Lower lobe of right lung (tissue), 2 donors: ENCODE measurements at regions not wholly inside any gene's neighbourhood (a gene's known extent, or its start where the extent isn't known, plus 50 kb on each side); places are given as distances from the start of the nearest gene placed in this dataset.

Experiments used
- ATAC-seq, 2 donors: fragments of 200-7000 bp; cut with Tn5 transposase; one replicate each; pipeline ENCODE4 v1.9.1; 2020 to 2022; ENCODE audit warnings: mild to moderate bottlenecking in 2 of 2, moderate library complexity in 2 of 2
- DNase-seq: peaks from one replicate; pipeline ENCODE4 v3.0.0-alpha.2; 2020
- H3K27ac ChIP-seq: fragments of 200-600 bp; one replicate; pipeline ENCODE4 v1.8.0; 2022
- H3K27me3 ChIP-seq: fragments of 200-600 bp; one replicate; pipeline ENCODE4 v1.8.0; 2022; ENCODE audit warnings: low read depth
- H3K36me3 ChIP-seq: fragments of 200-600 bp; one replicate; pipeline ENCODE4 v1.8.0; 2022; ENCODE audit warnings: mild to moderate bottlenecking
- H3K4me1 ChIP-seq: fragments of 200-600 bp; one replicate; pipeline ENCODE4 v1.8.0; 2022
- H3K4me3 ChIP-seq: fragments of 200-600 bp; one replicate; pipeline ENCODE4 v1.8.0; 2022; ENCODE audit warnings: mild to moderate bottlenecking
- H3K9me3 ChIP-seq: fragments of 200-600 bp; one replicate; pipeline ENCODE4 v1.8.0; 2022
- intact Hi-C: fragments of 100-400 bp; cut with DNase I; formaldehyde crosslinking; loops from one replicate; pipeline ENCODE4 v1.11.0; 2022
- TF ChIP-seq, protein P1 (sequence below): fragments of 200-600 bp; IDR thresholded peaks from one replicate; pipeline ENCODE4 v1.8.0; 2022; ENCODE audit warnings: antibody characterized with exemption, mild to moderate bottlenecking
- donor health status: DM: no; HTN: yes; CAD: no; lungs with severe emphysema.

DNA sequence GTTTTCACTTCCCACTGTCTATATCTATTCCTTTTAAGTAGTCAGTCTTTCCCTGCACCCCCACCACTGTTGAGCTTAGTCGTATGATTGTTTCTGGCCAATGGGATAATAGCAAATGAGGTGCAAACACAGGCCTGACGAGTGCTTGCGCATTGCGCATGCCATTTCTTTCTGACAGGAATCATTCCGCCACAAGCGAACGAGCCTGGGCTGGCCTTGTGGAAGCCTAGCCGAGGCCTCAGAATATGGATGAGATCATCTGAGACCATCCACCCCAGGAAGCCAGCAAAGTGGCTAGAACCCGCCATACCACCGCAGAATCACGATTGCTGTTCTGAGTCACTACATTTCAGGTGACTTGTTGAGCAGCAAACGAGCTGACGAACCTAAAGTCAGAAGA, 52.2 kb upstream of the PRL start:
- Histone ChIP-seq H3K4me3 (no peak overlapping the region), H3K4me1 (peaks cover 4% of the 10 kb centered on the region), H3K27me3 (no peaks in the 10 kb centered on the region), H3K27ac (no peak overlapping the region), H3K9me3 (no peaks in the 10 kb centered on the region), H3K36me3 (no peaks in the 10 kb centered on the region)
- ATAC-seq (no peak), DNase-seq (no peak)
- TF ChIP-seq, protein P1, sequence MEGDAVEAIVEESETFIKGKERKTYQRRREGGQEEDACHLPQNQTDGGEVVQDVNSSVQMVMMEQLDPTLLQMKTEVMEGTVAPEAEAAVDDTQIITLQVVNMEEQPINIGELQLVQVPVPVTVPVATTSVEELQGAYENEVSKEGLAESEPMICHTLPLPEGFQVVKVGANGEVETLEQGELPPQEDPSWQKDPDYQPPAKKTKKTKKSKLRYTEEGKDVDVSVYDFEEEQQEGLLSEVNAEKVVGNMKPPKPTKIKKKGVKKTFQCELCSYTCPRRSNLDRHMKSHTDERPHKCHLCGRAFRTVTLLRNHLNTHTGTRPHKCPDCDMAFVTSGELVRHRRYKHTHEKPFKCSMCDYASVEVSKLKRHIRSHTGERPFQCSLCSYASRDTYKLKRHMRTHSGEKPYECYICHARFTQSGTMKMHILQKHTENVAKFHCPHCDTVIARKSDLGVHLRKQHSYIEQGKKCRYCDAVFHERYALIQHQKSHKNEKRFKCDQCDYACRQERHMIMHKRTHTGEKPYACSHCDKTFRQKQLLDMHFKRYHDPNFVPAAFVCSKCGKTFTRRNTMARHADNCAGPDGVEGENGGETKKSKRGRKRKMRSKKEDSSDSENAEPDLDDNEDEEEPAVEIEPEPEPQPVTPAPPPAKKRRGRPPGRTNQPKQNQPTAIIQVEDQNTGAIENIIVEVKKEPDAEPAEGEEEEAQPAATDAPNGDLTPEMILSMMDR, result no peak
- intact Hi-C loops, result no loop called here

DNA sequence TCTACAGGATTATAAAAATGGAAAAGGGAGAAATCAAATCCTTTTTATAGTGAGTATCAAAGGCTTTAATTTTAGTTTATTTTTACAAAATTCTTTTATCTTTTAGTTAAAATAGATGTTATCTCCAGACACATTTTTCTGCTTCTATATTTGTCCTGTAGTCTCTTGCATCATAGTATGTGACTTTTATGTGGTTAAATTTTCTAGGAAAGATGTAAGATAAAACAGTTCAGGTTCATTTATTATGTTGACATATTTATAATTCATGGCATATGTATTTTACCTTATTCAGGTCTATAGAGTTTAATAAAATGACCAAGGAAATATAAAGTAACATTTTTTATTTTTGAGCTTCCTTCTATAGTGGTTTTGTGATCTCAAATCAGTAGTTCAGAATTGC, 52.7 kb upstream of the PRL start:
- TF ChIP-seq, protein P1, result no peak
- H3K36me3 ChIP-seq, result no peaks in the 10 kb centered on the region
- H3K27ac ChIP-seq, result no peak overlapping the region
- no peak for DNase-seq
- H3K4me3 ChIP-seq, result no peak overlapping the region
- ATAC-seq, result no peak
- H3K4me1 ChIP-seq, result peaks cover 4% of the 10 kb centered on the region
- H3K27me3 ChIP-seq, result no peaks in the 10 kb centered on the region
- intact Hi-C loops, result no loop called here
- no peaks in the 10 kb centered on the region for H3K9me3 ChIP-seq

DNA sequence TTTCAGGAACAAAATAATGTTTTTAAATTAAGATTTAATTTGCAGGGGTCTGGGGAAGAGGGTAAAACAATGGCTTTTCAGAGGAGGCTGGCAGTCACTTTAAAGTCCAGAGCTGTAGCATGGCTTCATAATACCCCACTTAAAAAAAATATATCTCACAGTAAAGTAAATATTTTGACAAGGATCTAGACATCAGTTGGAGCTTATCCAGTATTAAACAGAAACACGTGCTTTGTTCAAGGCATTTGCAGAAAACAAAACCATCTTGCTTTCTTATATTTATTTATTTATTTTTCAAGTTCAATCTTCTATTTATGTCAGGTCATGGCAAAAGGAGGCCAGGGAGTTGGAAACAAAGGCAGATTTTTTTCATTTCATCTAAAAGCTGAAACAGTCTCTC, 53.3 kb upstream of the PRL start:
- intact Hi-C loops, result no loop called here
- Histone ChIP-seq H3K27me3 (no peaks in the 10 kb centered on the region), H3K36me3 (no peaks in the 10 kb centered on the region), H3K4me3 (no peak overlapping the region), H3K4me1 (peaks cover 4% of the 10 kb centered on the region), H3K9me3 (no peaks in the 10 kb centered on the region), H3K27ac (no peak overlapping the region)
- TF ChIP-seq, protein P1, result no peak
- ATAC-seq (no peak), DNase-seq (no peak)

DNA sequence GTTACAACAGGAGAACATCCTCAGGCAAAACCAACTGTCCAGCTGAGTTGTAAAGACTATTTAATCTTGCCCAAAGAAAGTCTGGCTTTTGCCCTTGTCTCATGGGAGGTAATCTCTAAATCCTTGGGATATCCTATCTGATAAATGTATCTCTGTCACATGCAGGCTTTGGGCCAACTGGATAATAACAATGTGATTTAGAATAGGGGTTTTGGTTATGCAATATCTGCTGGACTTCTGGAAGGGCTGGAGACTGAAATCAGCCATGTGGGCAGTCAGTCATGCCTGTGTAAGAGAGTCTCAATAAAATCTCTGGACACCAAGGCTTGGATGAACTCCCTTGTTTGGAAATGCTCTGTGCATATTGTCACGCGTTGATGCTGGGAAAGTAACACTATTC, 56.3 kb upstream of the PRL start:
- TF ChIP-seq, protein P1, result no peak
- Histone ChIP-seq H3K4me1 (peaks cover 4% of the 10 kb centered on the region), H3K36me3 (no peaks in the 10 kb centered on the region), H3K27ac (no peak overlapping the region), H3K9me3 (no peaks in the 10 kb centered on the region), H3K4me3 (no peak overlapping the region), H3K27me3 (no peaks in the 10 kb centered on the region)
- ATAC-seq (no peak), DNase-seq (no peak)
- intact Hi-C loops, result no loop called here

DNA sequence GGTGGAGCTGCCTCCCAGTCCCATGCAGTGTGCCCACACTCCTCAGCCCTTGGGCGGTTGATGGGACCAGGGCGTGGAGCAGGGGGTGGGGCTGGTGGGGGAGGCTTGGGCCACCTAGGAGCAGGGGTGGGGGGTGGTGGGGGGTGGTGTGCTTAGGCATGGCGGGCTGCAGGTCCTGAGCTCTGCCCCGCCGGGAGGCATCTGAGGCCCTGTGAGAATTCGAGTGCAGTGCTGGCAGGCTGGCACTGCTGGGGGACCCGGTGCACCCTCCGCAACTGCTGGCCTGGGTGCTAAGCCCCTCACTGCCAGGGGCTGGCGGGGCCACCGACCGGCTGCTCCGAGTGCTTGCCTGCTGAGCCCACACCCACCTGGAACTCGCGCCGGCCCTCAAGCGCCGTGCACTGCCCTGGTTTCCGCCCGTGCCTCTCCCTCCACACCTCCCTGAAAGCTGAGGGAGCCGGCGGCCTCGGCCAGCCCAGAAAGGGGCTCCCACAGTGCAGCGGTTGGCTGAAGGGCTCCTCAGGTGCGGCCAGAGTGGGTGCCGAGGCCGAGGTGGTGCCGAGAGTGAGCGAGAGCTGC, 59.6 kb upstream of the PRL start:
- no peak overlapping the region for H3K4me3 ChIP-seq
- DNase-seq (no peak), ATAC-seq (no peak)
- TF ChIP-seq, protein P1, result no peak
- no peaks in the 10 kb centered on the region for H3K27me3 ChIP-seq
- H3K36me3 ChIP-seq, result no peaks in the 10 kb centered on the region
- H3K27ac ChIP-seq, result no peak overlapping the region
- no peaks in the 10 kb centered on the region for H3K9me3 ChIP-seq
- intact Hi-C loops, result no loop called here
- H3K4me1 ChIP-seq, result no peaks in the 10 kb centered on the region
